ENCODE measurements at regions not wholly inside any gene's neighbourhood (a gene's known extent, or its start where the extent isn't known, plus 50 kb on each side); places are given as distances from the start of the nearest gene placed in this dataset.
"Not testable (repeated sequence)": the region's sequence is repeated elsewhere in the genome, so short reads cannot be mapped to it uniquely, and the experiment has no call there.

DNA sequence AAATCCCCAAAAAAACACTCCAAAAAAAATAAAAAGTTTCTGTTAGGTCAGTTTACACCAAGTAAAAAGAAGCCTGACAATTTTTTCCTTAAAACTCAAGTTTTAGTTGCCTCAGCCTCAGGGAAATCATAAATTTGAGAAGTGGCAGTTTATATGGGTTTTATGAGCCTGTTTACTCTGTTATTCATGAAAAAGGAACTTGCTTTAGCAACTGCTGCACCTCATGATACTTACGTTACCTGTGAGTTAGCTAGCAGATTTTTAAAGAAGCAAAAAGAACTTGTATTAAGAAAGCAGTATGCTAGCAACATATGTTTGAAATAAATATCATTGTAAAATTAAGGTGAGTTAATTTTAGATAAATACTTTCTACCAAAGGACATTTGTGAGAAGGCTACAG, 1264.5 kb upstream of the PHF14 start:
- no peak for DNase-seq (ENCODE audit: low spot score)

DNA sequence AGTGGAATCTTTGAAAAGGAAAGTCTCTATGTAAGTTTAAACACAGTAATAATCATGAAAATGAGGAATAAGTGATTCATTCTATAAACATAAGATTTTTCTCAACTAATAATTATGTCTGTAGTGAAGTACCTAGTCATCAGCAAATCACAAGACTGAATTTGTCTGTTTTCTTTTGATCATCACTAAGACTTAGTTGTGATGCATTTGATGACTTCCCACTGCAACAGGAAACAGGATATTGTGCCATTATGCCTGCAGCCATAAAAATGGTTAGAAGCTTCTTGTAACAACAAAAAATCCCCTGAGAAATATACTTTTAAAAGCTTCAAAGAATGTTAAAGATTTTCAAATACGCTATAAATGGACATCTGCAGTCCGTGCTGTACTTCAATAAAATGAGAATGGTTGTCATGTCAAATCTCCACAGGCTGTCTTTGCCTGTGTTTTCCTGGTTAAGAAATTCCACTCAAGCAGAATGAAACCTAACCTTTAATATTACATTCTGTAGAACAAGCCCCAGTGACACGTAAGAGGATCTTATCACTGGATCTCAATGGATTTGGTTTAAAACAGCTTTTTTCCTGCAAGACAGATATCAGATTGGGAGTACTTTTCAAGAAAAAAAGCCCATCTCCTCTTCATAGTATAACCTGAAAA, 1262.3 kb upstream of the PHF14 start:
- no peak for DNase-seq (ENCODE audit: low spot score)

DNA sequence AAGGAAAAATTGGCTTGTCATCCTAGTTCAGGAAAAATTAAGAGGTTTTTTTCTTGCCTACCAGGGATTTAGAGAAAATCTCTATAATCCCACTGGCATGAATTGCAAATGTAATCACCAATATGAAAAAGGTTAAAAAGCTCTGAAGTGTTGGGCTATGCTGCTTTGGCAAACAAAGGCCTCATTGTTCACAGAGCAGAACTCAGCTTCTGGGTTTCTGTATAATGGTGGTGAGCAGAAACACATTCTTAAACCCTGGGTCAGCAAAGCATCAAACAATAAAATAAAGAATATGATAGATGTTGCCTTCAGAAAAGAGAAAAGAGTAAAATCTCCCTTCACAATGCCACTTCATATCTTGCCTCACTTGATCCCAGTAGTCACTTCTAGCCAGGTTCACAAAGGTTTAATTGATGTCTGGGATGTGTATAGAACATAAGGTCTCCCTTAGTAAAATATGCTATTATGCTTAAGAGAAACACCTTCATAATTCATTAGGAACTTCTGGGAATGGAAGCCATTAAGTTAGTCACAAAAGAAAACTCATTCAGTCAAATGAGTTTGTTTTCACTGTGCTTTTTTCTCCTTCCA, 1255.5 kb upstream of the PHF14 start:
- no peak for DNase-seq (ENCODE audit: low spot score)

DNA sequence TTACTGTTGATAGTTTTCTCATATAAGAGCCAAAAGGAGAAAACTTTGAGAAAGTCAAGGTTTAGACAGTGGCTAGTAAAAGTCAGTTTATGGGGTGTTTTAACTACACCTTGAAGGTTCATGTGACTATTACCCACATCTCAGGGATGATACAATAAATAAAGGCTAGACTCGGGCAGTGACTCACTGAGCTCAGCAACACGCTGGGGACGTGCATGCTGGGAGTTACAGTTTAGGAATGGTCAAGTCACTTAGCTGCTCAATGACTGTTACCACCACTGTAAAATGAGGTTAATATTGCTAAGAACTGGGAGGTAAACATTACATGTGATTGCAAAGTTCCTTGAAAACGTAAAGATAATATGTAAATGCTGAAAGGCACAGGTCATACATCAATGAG, 1254.4 kb upstream of the PHF14 start:
- DNase-seq (ENCODE audit: low spot score): no peak

DNA sequence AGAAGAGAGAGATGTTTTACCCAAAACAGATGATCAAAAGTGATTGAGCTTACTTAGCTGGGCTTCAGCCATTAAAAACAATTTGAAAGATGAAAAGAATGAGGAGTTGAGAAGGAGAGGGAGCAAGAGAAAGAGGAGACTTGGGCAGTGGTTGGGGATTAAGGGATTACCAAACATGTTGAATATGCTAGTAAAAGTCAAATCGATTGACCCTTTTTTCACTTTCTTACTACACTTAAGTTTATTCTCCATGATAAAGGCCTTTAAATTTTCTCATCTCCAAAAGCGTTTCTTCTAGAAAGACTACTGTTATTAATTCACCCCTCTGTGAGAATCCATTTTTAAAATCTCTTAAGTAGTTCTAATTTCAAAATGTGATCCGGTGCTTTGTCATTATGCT, 1254.0 kb upstream of the PHF14 start:
- no peak for DNase-seq (ENCODE audit: low spot score)

DNA sequence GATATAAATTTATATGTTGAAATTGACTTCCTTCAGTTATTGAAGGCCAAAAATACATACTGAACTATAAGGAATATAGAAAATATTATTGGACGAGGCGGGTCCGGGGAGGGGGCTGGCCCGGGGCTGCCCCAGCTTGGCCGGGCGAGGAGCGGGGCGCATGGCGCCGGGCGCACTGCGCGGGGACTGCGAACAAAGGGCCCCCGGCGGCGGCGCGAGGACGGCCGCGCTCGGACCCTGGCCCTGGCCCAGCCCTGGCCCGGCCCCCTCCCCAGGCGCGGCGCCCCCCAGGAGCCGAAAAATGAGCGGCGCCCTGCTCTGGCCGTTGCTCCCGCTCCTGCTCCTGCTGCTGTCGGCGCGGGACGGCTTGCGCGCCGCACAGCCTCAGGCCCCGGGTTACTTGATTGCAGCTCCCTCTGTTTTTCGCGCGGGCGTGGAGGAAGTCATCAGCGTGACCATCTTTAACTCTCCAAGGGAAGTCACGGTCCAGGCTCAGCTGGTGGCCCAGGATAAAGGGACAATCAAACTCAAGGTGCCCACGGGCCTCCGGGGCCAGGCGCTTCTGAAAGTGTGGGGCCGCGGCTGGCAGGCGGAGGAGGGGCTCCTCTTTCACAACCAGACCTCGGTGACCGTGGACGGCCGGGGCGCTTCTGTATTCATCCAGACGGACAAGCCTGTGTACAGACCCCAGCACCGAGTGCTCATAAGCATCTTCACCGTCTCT, 1247.6 kb upstream of the PHF14 start:
- not testable (repeated sequence) for DNase-seq (ENCODE audit: low spot score)

DNA sequence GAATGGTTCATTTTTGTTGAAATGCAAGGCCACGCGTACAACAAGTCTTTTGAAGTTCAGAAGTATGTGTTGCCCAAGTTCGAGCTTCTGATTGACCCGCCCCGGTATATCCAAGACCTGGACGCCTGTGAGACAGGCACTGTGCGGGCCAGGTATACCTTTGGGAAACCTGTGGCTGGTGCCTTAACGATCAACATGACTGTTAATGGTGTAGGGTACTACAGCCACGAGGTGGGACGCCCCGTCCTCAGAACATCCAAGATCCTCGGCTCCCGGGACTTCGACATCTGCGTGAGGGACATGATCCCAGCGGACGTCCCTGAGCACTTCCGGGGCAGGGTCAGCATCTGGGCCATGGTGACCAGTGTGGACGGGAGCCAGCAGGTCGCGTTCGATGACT, 1246.9 kb upstream of the PHF14 start:
- not testable (repeated sequence) for DNase-seq (ENCODE audit: low spot score)

DNA sequence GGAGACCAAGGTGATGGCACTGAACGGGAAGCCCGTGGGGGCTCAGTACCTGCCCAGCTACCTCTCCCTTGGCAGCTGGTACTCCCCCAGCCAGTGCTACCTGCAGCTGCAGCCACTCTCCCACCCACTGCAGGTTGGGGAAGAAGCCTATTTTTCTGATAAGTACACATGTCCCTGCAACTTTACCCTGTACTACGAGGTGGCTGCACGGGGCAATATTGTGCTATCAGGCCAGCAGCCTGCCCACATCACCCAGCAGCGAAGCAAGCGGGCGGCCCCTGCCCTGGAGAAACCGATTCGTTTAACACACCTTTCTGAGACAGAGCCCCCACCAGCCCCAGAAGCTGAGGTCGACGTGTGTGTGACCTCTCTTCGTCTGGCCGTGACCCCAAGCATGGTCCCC, 1246.2 kb upstream of the PHF14 start:
- not testable (repeated sequence) for DNase-seq (ENCODE audit: low spot score)

DNA sequence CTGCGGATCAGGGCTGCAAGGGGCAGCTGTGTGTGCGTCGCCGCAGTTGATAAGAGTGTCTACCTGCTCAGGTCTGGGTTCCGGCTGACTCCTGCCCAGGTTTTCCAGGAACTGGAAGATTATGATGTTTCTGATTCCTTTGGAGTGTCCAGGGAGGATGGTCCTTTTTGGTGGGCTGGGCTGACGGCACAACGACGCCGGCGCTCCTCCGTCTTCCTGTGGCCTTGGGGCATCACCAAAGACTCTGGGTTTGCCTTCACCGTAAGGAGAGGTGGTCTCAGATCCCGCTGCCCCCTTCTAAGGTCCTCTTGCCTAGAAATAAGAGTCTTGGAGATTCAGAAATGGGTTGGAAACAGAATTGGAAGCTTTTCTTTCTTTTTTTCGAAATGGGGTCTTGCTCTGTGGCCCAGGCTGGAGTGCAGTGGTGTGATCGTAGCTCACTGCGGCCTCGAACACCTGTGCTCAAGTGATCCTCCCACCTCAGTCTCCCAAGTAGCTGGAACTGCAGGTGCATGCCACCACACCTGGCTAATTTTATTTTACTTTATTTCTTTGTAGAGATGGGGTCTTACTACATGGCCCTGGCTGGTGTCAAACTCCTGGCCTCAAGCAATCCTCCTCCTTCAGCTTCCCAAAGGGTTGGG, 1245.5 kb upstream of the PHF14 start:
- not testable (repeated sequence) for DNase-seq (ENCODE audit: low spot score)

DNA sequence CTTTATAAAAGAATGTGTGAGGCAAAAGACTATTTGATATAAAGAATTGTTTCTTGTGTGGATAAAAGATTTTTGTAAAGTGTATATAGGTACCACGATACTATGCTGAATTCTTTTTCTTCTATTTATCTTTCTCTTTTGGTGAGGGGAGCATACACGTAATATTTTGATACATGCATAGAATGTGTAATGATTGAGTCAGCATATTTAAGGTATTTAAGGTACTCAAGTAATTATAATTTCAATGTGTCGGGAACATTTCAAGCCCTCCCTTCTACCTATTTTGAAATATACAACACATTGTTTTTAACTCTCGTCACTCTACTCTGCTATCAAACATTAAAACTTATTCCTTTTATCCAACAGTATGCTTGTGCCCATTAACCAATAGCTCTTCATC, 1221.6 kb upstream of the PHF14 start:
- DNase-seq (ENCODE audit: low spot score): no peak

DNA sequence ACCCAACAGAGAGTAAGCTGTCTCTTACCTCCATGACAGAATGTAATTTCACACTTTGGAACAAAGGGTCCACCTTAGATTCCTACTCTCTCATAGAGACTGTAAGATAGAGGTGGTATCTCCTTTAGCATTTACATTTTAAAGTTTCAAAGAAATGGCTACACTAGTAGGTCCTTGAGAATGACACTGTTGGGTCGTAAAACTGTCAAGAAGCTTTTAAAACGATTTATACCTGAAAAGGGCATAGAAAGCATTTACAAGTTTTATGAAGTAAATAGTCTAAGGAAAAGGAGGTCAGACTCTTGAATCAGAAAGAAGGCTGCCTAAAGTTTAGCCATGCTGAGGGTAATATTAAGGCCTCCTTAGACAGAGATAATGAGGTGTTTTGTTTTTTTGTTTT, 1212.4 kb upstream of the PHF14 start:
- DNase-seq (ENCODE audit: low spot score): no peak

DNA sequence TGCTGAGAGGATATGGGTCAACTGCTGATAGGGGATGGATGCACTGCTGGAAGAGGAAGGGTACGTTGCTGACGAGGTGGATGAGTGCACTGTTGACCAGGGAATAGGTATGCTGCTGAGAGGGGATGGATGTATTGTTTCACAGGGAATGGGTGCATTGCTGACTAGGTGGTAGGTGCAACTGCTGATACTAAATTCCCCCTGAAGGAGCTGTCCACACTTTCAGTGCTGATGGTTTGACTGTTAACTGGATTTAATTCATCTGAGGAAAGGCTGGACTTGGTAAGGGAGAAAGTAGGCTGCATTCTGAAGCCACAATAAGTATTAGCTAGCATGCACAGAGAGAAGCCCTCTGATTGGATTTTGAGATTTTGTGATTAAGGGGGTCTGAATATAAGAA, 1196.8 kb upstream of the PHF14 start:
- DNase-seq (ENCODE audit: low spot score): no peak

DNA sequence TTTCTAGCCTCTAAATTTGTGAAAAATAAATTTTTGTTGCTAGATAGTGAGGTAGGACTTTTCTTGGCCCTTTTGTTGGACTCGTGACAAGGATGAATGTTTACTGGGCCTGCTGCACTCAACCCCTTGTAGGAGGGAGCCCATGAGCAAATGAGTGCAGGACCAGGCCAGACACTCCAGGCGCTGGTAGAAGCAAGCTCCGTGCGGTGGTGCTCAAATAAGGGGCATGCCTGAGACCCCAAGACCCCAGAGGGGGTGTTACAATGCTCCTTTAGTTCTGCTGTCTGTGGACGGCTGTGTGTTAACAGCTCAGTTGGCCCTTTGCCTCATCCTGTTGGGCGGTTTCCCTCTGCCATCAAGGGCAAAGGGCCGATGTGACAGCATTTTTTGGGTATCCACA, 1195.3 kb upstream of the PHF14 start:
- DNase-seq (ENCODE audit: low spot score): no peak

DNA sequence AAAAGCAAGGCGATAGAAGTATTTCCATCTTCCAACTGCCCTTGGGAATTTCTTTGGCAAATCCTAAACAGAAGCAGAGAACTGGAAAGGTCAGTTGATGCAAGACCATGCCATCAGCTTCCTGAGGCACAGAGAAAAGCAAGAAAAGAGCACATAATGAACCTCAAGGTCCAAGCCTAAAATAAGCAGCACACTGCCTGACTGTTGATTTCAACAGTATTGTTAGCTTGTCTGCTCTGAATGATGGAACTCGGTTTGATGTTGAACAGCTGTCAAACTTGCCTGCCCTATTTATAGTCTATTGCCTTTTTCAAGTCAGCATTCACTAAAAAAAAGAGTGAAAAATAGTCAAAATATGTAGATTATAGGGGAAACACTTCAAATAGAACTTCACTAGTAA, 1192.0 kb upstream of the PHF14 start:
- DNase-seq (ENCODE audit: low spot score): no peak

DNA sequence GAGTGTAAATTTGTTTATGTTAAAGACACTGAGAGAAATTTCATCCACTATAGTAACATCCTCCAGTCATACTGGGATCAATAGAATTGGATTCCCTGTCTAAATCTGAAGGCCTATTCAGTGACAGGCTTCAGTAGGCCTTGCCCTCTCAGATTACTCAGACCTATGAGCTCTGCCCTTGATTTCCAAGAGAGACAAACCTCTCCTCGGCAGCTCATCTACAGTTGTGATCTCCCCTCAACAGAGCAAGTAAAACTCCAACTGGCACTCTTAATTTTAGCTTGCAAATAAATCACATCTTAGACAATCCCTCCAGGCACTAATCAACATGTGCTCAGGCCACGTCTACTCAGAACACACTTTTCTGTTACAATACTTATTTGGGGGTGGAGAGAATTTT, 1191.4 kb upstream of the PHF14 start:
- no peak for DNase-seq (ENCODE audit: low spot score)

DNA sequence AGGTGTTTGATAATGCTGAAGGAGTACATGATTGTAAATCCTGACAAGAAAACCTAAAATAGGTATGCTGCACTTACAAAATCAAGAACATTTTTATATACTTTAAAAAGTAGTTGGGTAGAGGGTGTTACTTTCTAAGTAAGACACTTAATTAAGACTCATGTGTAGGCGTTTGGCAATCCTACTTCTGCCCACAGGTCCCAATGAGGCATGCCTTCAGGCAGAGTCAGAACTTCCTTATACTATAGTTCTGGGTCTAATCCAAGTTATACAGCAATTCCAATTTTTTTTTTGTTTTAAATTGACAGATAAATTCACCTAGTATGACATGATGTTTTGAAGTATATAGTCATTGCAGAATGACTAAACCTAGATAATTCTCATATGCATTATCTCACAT, 1188.5 kb upstream of the PHF14 start:
- DNase-seq (ENCODE audit: low spot score): no peak

DNA sequence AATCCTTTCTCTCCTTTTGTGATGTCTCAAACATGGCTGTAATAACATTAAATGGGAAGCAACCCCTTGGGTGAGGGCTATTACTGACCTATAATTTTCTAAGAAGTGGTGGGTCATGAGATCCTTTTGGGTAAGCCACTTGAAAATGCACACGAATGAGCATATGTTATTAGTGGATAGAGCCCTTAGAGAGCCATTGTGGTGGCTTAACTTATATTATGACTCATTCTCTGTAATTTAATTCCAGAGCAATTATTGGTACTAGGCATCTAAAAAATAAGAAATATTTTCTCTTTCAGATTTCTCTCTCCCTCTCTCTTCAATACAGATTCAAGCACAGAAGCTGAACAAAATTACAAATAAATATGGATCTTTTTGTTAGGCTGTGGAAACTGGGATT, 1177.4 kb upstream of the PHF14 start:
- no peak for DNase-seq (ENCODE audit: low spot score)

DNA sequence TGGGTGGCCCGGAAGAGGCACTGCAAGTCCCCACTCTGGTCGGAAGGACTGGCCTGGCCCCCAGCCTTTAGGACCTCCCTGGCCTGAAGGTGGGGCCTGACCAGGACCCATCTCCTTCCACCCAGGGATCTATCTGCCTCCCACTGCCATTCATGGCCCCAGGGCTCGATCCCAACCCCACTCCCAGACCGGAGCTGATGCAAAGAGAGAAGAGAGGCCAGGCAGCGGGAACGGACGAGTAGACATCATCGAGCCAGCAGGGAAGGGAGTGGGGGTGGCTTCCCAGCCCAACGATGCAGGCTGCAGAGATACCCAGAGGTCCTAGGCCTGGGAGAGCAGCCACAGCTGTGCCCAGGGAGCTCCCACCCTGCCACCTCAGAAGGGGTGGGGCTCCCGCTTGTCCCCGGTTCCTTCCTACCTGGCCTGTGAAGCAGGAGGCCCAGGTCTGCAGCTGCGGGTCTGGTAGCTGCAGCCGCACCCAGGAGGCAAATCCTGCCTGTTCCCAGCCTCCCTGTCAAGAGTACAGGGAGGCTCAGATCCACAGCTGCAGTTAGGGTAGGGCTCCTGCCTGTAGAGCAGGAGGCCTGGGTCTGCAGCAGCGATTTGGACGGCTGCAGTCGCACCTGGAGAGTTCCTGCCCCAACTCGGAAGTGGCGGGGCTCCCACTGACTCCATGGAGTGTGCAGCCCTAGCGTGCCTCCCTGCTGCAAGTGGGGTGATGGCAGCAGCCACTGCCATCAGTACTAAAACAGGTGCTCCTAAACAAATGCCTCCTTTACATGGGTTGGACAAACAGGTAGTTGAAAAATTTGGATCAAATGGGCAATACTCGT, 1151.0 kb upstream of the PHF14 start:
- no peak for DNase-seq (ENCODE audit: low spot score)

DNA sequence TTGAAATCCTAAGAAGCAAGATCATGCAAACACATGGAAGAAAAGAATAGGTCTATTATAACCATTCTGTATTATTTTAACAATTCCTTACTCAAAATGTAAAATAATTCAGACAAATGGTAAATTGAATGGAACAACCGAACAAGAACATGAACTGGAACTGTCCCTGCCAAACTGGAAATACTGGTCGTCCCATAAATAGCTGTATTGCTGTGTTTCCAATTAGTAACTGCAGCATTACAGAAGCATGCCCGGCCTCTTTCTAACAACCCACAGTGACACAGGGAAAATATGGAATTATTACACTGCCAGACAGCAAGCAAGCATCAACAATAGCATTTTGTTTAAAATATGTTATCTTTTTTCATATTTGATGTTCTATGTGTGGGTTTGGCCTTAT, 1138.5 kb upstream of the PHF14 start:
- DNase-seq (ENCODE audit: low spot score): no peak

DNA sequence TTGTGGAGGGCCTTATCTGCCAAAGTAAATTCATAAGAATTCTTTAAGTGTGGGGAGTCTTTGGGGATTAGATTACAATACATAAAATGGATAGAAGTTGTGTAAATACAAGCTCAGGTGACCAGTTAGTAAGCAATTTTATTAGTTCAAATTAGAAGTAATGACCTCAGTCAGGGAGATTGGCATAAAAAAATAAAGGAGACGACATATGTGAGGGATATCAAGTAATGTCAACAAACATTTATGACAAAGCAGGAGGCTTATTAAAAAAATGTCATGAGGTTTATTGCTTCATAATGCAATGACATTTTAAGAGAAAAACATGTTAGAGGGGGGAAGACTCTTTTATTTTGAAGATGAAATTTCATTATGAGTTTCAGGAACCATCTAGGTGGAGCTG, 1137.0 kb upstream of the PHF14 start:
- DNase-seq (ENCODE audit: low spot score): no peak

DNA sequence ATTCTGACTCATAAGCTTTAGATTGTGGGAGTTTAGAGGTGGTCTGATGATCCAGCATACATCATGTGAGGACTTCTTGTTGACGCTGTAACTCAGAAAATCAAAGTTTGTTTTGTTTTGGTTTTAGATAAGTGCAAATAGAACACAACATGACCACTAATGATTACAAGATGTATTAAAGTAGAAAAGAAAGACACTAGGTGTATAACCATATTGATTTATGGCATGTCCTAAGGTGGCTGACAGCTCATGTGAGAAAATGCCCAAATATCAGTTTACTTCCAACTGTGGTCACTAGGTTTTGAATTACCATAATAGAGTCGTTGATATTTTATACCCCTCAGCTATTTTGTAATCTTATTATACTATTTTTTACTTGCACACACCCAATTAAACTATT, 1131.4 kb upstream of the PHF14 start:
- DNase-seq (ENCODE audit: low spot score): no peak

DNA sequence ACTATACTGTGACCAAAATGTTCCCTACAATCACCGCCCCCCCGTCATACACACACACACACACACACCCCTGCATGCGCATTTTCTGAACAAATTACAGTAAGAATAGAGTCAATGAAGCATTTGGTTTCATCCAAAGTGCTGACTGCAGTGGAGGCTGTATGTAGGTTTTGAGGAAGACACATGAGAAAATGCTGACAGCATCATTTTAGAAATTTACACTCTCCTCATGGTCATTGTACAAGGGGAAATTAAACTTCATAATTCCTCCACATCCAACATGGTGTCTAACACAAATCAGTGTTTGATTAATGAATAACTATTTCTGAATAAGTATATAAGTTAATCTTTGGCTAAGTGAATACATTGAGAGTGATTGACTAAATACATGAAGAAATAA, 1126.8 kb upstream of the PHF14 start:
- no peak for DNase-seq (ENCODE audit: low spot score)
